C1 segment of cervical spinal cord (tissue), 14 donors: ENCODE measurements at regions not wholly inside any gene's neighbourhood (a gene's known extent, or its start where the extent isn't known, plus 50 kb on each side); places are given as distances from the start of the nearest gene placed in this dataset.

Source experiments
- DNase-seq, 14 donors: peaks; one replicate each; lab custom pipeline; 2025; lab: John Stamatoyannopoulos, UW

- DNase-seq: peak in 1 of 14 donors; percentile 1
Observed at GRCh38 chr9:28318515-28318914, 745.2 kb upstream of the C9orf72 start.

DNA sequence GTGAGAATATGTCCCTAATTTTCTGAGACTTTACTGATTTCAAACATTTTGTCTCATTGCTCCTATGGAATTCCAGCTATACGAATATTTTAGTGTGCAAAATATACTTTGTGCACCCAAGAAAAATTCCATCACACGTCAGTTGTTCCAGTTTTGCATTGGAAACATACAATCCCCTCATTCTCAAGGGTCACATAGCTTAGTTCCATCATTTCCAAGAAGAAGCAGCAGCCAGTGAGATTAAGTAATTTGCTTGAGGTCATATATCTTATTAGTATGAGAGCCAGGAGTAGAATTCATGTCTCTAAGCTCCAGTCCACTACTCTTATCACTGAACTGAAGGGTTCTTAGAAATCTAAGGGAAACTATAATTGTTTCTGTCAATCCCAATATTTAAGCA, 746.7 kb upstream of the C9orf72 start:
- DNase-seq: no peak

DNA sequence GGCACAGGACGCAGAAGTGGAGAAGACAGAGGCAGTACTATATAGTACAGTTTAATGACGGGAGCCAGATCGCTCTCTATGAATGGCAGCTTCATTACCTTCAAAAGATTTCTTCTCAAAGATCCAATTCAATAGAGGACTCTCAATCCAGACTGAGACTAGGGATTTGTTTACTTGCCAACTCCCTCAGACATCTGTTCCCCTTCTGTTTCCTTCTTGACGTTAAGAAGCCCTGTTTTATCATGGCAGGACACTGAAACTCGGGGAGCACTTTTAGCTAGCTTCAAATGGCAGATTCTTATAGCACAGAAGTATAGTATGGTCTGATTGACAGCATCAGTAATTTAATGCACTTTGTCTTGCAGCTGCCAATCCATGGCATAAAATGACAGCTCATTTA, 747.3 kb upstream of the C9orf72 start:
- no peak for DNase-seq

DNA sequence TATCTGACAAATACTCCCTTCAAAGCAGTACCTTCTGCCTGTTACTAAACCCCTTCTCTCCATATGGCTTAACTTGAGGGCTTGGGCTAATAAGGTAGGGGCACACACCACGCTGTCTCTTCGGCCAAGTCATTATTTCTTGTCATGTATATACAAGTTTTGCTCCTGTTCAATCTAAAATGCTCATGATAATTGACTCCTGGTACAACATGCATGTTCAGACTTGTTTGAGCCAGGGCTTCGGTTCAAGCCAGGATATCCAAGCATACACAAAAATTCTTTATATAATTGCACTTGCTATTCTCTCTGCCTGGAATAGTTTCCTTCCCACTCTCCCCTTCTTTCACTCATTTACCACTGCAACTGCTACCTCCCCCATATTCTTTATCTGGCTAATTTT, 756.0 kb upstream of the C9orf72 start:
- DNase-seq: no peak

DNA sequence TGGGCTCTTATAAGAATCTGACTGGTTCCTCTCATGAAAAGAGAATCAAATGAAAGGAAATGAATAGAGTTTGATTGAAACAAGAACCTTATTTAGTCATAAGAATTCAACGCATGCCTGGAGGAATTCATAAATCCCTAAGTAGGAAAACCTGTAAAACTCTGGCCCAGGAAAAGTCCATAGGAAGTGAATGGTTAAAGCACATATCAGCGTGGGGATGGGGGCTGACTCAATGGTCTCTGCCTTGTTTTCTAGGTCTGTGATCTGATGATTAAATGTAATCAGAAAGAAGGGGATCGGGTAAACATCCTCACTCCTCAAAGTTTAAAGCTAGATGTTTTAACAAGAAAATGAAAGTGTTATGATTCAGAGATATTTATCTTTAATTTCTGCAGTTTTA, 759.4 kb upstream of the C9orf72 start:
- no peak for DNase-seq

DNA sequence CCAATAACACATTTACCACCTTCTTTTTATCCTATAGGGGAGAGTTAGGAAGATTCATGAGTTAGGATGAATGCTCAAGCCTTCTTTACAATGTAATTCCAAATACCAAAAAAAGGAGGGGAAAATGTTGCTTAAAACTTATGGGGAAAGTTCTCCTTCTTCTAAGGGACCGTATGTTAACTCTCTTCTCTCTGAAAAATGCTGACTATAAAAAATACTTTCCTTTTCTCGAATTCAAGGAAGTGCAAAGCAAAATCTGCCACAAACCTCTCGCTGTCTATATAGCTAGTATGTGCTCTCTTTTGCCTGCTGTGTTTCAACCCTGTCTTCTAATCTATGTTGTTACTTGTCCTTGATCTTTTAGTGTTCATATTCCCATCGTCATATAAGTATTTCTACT, 768.6 kb upstream of the C9orf72 start:
- DNase-seq: no peak

DNA sequence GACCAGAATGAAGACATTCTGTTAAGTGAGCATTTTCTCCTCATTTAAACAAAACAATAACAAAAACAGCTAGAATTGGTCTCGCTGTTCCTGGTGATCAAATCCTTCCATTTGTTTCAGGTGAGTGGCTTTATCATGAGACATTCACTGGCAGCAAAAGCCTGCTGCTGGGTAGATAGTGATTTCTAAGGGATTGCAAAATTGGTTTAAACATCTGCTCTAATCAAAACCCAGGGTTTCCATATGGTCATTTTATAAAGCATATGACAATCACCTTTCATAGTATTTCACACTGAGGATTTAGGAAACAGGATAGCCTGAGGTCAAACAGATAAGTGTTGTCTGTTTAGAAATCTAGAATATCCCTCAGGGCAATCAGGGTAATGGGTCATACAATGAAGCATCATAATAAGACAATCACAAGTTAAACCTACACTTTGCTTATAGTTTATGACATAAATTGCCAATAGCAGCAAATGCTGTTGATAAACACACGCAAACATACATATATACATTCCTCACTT, 769.6 kb upstream of the C9orf72 start:
- no peak for DNase-seq

DNA sequence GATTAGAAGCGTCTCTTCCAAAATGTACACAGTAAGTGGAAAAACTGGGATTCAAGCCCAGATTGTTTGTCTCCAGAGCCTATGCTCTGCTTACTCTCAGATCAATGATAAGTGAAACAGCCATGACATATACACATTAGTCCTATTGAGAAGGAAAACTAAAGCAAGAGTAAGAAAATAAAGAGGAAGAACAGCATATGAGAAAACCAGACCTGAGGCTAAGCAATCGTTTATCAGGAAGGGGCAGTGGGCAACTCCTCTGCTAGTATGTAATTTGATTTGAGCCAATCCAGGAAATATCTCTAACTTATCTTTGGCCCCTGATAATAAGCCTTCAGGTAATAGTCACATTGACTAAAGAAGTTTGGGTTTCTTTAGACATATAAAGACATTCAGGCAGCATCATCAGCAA, 789.9 kb upstream of the C9orf72 start:
- DNase-seq: no peak

GRCh38 chr9:28365020-28365640, 791.8 kb upstream of the C9orf72 start:
- DNase-seq: peak in 1 of 14 donors; percentile 2

GRCh38 chr9:28365728-28366127, 792.4 kb upstream of the C9orf72 start:
- DNase-seq: no peak

DNA sequence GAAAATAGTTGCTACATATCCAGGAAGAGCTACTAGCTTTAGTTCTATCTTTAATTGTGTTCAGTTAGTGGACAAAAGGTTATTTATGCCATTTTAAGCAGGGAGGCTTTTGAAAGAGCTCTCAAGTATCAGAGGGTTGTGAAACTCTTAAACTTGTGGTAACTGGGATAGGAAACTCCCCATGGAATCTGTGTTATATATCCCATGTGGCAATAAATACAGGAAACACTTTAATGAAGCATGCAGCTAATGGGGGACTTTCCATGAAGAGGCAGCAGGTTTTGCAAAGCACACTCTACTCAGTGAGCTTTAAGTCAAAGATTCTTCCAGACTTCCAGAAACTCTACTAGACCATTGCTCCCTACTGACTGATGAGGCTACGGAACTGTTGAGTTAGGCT, 805.0 kb upstream of the C9orf72 start:
- DNase-seq: no peak

- no peak for DNase-seq
Observed at GRCh38 chr9:28379082-28379481, 805.8 kb upstream of the C9orf72 start.

DNA sequence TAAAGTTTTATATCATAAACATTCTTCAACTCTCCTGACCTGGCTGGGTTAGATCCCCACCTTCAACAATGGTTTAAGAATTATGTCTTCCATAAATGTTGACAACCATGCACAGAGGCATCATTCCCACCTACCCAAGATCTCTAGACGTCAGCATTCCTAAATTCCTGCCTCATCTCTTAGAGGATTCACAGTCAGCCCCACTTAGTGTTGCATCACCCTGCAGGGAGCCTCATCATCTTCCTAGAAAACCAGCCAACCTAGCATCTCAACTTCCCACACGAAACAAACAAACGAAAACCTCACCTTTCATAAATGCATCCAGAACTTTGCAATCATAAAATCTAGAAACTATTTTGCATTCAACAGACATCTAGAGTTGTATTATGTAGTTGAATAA, 816.1 kb upstream of the C9orf72 start:
- DNase-seq: no peak

- no peak for DNase-seq
Observed at GRCh38 chr9:28394774-28395173, 821.5 kb upstream of the C9orf72 start.

GRCh38 chr9:28396058-28396457, 822.8 kb upstream of the C9orf72 start:
- DNase-seq: no peak

- DNase-seq: no peak
Observed at GRCh38 chr9:28407351-28407750, 834.1 kb upstream of the C9orf72 start.

- DNase-seq: no peak
Observed at GRCh38 chr9:28409919-28410318, 836.6 kb upstream of the C9orf72 start.

GRCh38 chr9:28410411-28410810, 837.1 kb upstream of the C9orf72 start:
- no peak for DNase-seq

- no peak for DNase-seq
Observed at GRCh38 chr9:28413471-28413870, 840.2 kb upstream of the C9orf72 start.

GRCh38 chr9:28423255-28423654, 850.0 kb upstream of the C9orf72 start:
- no peak for DNase-seq

DNA sequence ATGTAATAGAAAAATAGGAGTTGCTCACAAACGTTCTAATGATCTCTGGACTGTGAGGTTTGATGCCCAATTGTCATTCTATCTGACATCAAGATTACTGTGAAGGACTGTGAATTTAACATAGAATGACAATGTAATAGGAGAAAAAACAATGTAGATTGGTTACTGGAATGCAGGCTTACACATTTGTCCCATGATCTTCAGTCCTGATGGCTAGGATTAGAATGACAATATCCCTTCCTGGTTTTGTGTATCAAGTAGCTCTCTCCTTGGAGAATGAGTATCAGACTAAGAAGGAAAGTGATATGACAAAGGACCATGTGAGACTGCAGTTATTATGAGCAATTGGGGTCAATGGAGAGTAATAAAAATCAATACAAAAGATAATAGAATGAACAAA, 862.2 kb upstream of the C9orf72 start:
- no peak for DNase-seq

DNA sequence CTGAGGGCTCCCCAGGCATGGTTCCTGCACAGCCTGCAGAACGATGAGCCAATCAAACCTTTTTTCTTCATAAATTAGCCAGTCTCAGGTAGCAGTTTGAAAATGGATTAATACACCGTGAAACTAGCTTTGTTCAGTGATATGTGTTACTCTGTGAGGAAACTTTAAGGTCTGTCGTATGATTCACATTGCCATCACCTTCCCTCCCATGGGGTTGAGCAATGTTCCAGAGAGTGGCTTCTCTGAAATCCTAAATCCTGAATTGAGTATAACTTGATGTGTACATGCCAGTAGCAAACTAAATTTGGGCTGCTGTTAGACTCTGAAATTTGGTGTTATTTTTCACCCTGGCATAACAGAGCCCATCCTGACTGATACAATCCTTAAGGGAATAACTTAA, 866.4 kb upstream of the C9orf72 start:
- no peak for DNase-seq

GRCh38 chr9:28443461-28443860, 870.2 kb upstream of the C9orf72 start:
- no peak for DNase-seq

DNA sequence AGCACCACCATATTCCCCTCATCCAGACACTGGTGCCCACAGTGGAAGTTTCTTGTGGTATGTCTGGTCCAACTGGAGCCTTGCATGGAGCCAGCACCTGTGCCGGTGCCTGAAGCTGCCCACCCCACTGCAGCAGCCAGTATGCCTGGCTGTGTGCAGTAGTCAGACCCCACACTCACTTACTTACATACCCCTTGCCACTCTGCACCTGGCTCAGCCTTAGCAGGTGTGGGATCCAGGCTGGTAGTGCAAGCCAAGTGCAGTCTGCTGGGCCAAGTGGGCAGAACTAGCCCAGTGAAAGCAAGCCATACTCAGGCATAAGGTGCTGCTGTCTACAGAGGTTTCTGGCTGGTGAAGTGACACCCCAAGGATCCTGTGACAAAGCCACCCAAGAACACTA, 871.4 kb upstream of the C9orf72 start:
- no peak for DNase-seq
